K562 (cell line): ENCODE measurements at regions not wholly inside any gene's neighbourhood (a gene's known extent, or its start where the extent isn't known, plus 50 kb on each side); places are given as distances from the start of the nearest gene placed in this dataset.

Source experiments
- BCOR ChIP-seq: fragments of 450-650 bp; IDR thresholded peaks from 2 replicates; pipeline ENCODE4 v1.6.1; 2016
- C11orf30 ChIP-seq: fragments of 450-650 bp; IDR thresholded peaks from 2 replicates; pipeline ENCODE4 v1.6.1; 2016; ENCODE audit warnings: low read depth, mild to moderate bottlenecking
- EP400 ChIP-seq: fragments of 450-650 bp; IDR thresholded peaks from 2 replicates; pipeline ENCODE4 v1.6.1; 2017; ENCODE audit warnings: antibody characterized with exemption, mild to moderate bottlenecking, moderate library complexity
- FOXJ3 ChIP-seq: sonication (generic); formaldehyde crosslinking; IDR thresholded peaks from 2 replicates; pipeline ENCODE4 v1.4.0; 2020; ENCODE audit warnings: mild to moderate bottlenecking, missing genetic modification reagents
- HNRNPL ChIP-seq: fragments of 200-400 bp; formaldehyde crosslinking; IDR thresholded peaks from 2 replicates; pipeline ENCODE4 v1.6.1; 2017; ENCODE audit warnings: low read depth, mild to moderate bottlenecking, low read length
- JUN ChIP-seq, 2 experiments: sonication (generic) in 1 of 2; formaldehyde crosslinking in 1 of 2; IDR thresholded peaks; 2 replicates each; pipeline versions ENCODE4 v1.6.1 to v1.8.0; 2012 to 2022; ENCODE audit warnings: borderline replicate concordance in 2 of 2, mild to moderate bottlenecking in 2 of 2, improper control_type of control experiment in 1 of 2, low read depth in 1 of 2, low read length in 1 of 2, missing genetic modification reagents in 1 of 2
- MCM2 ChIP-seq: fragments of 450-650 bp; IDR thresholded peaks from 2 replicates; pipeline ENCODE4 v1.6.1; 2017; ENCODE audit warnings: low read depth, mild to moderate bottlenecking
- TEAD1 ChIP-seq, 2 experiments: fragments of 450-650 bp in 1 of 2; sonication (generic) in 1 of 2; formaldehyde crosslinking; IDR thresholded peaks; 2 replicates each; pipeline versions ENCODE4 v1.4.0 to v1.8.0; 2020 to 2022; ENCODE audit warnings: mild to moderate bottlenecking in 2 of 2, missing genetic modification reagents in 1 of 2
- THRA ChIP-seq: fragments of 450-650 bp; IDR thresholded peaks from 2 replicates; pipeline ENCODE4 v1.6.1; 2017; ENCODE audit warnings: mild to moderate bottlenecking, moderate library complexity
- ZNF277 ChIP-seq: fragments of 250-450 bp; sonication (Bioruptor Pico); IDR thresholded peaks from 2 replicates; pipeline ENCODE4 v1.8.0; 2022; ENCODE audit warnings: inconsistent platforms, mild to moderate bottlenecking, moderate library complexity, borderline replicate concordance
- ZNF407 ChIP-seq: fragments of 450-650 bp; IDR thresholded peaks from 2 replicates; pipeline ENCODE4 v1.6.1; 2016; ENCODE audit warnings: low read depth

- TF ChIP-seq ZNF277 (CRISPR knock-in tag) (no peak), TEAD1 (CRISPR knock-in tag; IDR thresholded peaks at IDR 0.05) (peak; percentile 82 to 96; a peak in 3 of 4 replicates), EP400 (0 out of 2 replicates have a peak, but pooled peaks have one; percentile 22), ZNF407 (no peak), C11orf30 (no peak), FOXJ3 (CRISPR knock-in tag) (no peak), JUN (IDR thresholded peaks at IDR 0.05; ENCODE audit: borderline replicate concordance, low read depth, low read length) (no peak), JUN (CRISPR knock-in tag; IDR thresholded peaks at IDR 0.05; ENCODE audit: borderline replicate concordance) (no peak), BCOR (no peak), MCM2 (no peak), HNRNPL (no peak), THRA (no peak)
Measured at GRCh38 chr1:65687428-65688214, 105.1 kb upstream of the PDE4B start (continued).
